GM12875 (cell line): ENCODE measurements at regions not wholly inside any gene's neighbourhood (a gene's known extent, or its start where the extent isn't known, plus 50 kb on each side); places are given as distances from the start of the nearest gene placed in this dataset.
"Not testable (repeated sequence)": the region's sequence is repeated elsewhere in the genome, so short reads cannot be mapped to it uniquely, and the experiment has no call there.

Experiments used
- H3K4me3 ChIP-seq: one replicate; pipeline ENCODE4 v1.5.1; 2011; ENCODE audit warnings: low read depth, low read length, control low read depth
- CTCF ChIP-seq: IDR thresholded peaks from 2 replicates; pipeline ENCODE4 v1.5.1; 2011; ENCODE audit warnings: low read depth, mild to moderate bottlenecking, control low read depth, inconsistent platforms, low read length, moderate library complexity, borderline replicate concordance; ENCODE audit not compliant: insufficient read depth

GRCh38 chr9:86481466-86481865, 127.3 kb upstream of the TUT7 start:
- TF ChIP-seq CTCF = no peak
- H3K4me3 ChIP-seq = no peak overlapping the region

- H3K4me3 ChIP-seq = not testable (repeated sequence)
These were observed 121.0 kb upstream of the TUT7 start for GRCh38 chr9:86475255-86475654.

- no peak overlapping the region for H3K4me3 ChIP-seq
- TF ChIP-seq CTCF = no peak
These were observed 117.1 kb upstream of the TUT7 start for GRCh38 chr9:86471171-86471815.

- TF ChIP-seq CTCF = no peak
- H3K4me3 ChIP-seq = no peak overlapping the region
These were observed 116.1 kb upstream of the TUT7 start for GRCh38 chr9:86470326-86470725.

- TF ChIP-seq CTCF = no peak
- no peak overlapping the region for H3K4me3 ChIP-seq
These were observed 115.5 kb upstream of the TUT7 start for GRCh38 chr9:86469476-86470250.

- no peak overlapping the region for H3K4me3 ChIP-seq
- TF ChIP-seq CTCF = no peak
These were observed 110.0 kb upstream of the TUT7 start for GRCh38 chr9:86464242-86464641.

GRCh38 chr9:86460216-86461002, 106.2 kb upstream of the TUT7 start:
- H3K4me3 ChIP-seq = no peak overlapping the region
- TF ChIP-seq CTCF = no peak
